Ishikawa (cell line): ENCODE measurements at regions not wholly inside any gene's neighbourhood (a gene's known extent, or its start where the extent isn't known, plus 50 kb on each side); places are given as distances from the start of the nearest gene placed in this dataset.

Source experiments
- CEBPB ChIP-seq: IDR thresholded peaks from 2 replicates; pipeline ENCODE4 v1.6.1; 2012
- CREB1 ChIP-seq: IDR thresholded peaks from 2 replicates; pipeline ENCODE4 v1.6.1; 2012; ENCODE audit warnings: low read depth
- EGR1 ChIP-seq: IDR thresholded peaks from 2 replicates; pipeline ENCODE4 v1.6.1; 2012
- EP300 ChIP-seq: IDR thresholded peaks from 2 replicates; pipeline ENCODE4 v1.6.1; 2012; ENCODE audit warnings: borderline replicate concordance
- FOXM1 ChIP-seq: IDR thresholded peaks from 2 replicates; pipeline ENCODE4 v1.6.1; 2012; ENCODE audit warnings: low read depth, borderline replicate concordance
- MAX ChIP-seq: IDR thresholded peaks from 2 replicates; pipeline ENCODE4 v1.6.1; 2012
- NFIC ChIP-seq: IDR thresholded peaks from 2 replicates; pipeline ENCODE4 v1.6.1; 2012
- RAD21 ChIP-seq: IDR thresholded peaks from 2 replicates; pipeline ENCODE4 v1.6.1; 2012; ENCODE audit warnings: low read depth
- REST ChIP-seq: IDR thresholded peaks from 2 replicates; pipeline ENCODE4 v1.6.1; 2012; ENCODE audit warnings: low read depth, mild to moderate bottlenecking
- TAF1 ChIP-seq: IDR thresholded peaks from 2 replicates; pipeline ENCODE4 v1.6.1; 2012; ENCODE audit warnings: low read depth, mild to moderate bottlenecking
- TCF12 ChIP-seq: IDR thresholded peaks from 2 replicates; pipeline ENCODE4 v1.6.1; 2012; ENCODE audit warnings: low read depth
- TEAD4 ChIP-seq: IDR thresholded peaks from 2 replicates; pipeline ENCODE4 v1.6.1; 2012
- YY1 ChIP-seq: IDR thresholded peaks from 2 replicates; pipeline ENCODE4 v1.6.1; 2012; ENCODE audit warnings: low read depth
- ZBTB7A ChIP-seq: IDR thresholded peaks from 2 replicates; pipeline ENCODE4 v1.6.1; 2012; ENCODE audit warnings: low read depth
- TF ChIP-seq, protein P1 (sequence below): IDR thresholded peaks from 2 replicates; pipeline ENCODE4 v1.6.1; 2012

DNA sequence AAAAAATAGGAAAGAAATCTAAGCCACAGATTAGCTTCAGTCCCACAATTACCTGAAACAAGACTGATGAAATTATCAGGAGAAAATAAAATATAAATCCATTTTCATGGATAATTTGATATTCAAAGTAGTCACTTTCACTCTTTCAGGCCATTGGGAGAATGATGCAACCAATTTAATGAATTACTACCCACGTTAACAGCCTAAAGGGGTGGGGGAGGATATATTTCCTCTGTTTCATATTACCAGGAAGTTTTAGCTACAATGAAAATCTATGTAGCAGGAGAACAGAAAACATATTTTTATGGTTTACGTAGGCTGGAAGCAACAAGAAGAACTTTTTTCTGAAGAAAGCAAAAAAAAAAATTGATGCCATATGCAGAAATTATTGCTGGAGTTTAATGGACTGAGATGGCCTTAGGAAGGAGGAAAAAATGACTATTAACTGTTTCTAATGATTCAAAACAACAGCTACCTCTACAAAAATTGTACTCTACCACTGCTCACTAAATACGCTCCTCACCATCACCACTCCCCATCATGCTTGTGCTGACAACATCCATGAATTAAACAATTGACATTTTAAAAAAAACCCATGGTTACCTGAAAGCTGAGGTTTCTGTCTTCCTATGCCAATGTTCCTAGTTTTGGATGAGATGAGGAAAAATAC is 100.9 kb downstream of the CXXC4 start:
- TF ChIP-seq FOXM1 (no peak), REST (no peak), YY1 (no peak), MAX (no peak), CEBPB (no peak), RAD21 (no peak), CREB1 (no peak), TEAD4 (no peak), ZBTB7A (no peak), TCF12 (no peak), TAF1 (no peak), NFIC (no peak), EGR1 (no peak)
- TF ChIP-seq, protein P1, sequence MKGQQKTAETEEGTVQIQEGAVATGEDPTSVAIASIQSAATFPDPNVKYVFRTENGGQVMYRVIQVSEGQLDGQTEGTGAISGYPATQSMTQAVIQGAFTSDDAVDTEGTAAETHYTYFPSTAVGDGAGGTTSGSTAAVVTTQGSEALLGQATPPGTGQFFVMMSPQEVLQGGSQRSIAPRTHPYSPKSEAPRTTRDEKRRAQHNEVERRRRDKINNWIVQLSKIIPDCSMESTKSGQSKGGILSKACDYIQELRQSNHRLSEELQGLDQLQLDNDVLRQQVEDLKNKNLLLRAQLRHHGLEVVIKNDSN = no peak

- TF ChIP-seq, protein P1 = no peak
- no peak for TF ChIP-seq CREB1
- no peak for TF ChIP-seq EP300
- TF ChIP-seq TAF1 = no peak
- no peak for TF ChIP-seq NFIC
- TF ChIP-seq TEAD4 = no peak
- TF ChIP-seq TCF12 = no peak
- TF ChIP-seq RAD21 = no peak
- TF ChIP-seq YY1 = no peak
- no peak for TF ChIP-seq FOXM1
- TF ChIP-seq REST = no peak
- TF ChIP-seq ZBTB7A = no peak
- TF ChIP-seq MAX = no peak
- no peak for TF ChIP-seq CEBPB
- no peak for TF ChIP-seq EGR1
Observed at GRCh38 chr4:104385713-104386112, 109.0 kb downstream of the CXXC4 start.

- TF ChIP-seq REST = no peak
- no peak for TF ChIP-seq CEBPB
- TF ChIP-seq TCF12 = no peak
- TF ChIP-seq TEAD4 = no peak
- no peak for TF ChIP-seq NFIC
- TF ChIP-seq TAF1 = no peak
- TF ChIP-seq CREB1 = no peak
Observed at GRCh38 chr4:104382961-104383360, 111.7 kb downstream of the CXXC4 start.

DNA sequence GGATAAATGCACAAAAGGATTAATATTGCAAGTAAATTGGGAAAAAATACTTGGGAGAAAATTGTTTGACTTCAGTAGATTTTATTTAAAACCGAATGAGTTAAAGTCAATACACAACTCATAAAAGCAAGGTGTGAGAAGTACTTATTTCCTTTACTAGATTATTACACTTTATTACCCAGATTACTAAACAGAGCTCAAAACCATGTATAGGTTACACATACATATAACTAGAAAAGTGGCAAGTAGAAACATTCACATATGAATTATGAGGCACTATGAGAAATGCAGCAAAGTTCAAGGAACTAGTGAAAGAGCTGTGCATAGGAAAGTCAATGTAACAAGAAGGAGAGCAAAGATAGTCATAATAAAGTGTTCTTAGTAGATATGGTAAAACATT is 113.0 kb downstream of the CXXC4 start:
- TF ChIP-seq MAX (no peak), TAF1 (no peak), REST (no peak), EGR1 (no peak), TCF12 (no peak), CEBPB (no peak), CREB1 (no peak), EP300 (no peak), RAD21 (no peak)
